Esophagus squamous epithelium (tissue), 4 donors: ENCODE measurements at regions not wholly inside any gene's neighbourhood (a gene's known extent, or its start where the extent isn't known, plus 50 kb on each side); places are given as distances from the start of the nearest gene placed in this dataset.

Experiments
- CTCF ChIP-seq, 6 experiments: fragments of 450-650 bp in 4 of 6; fragments of 200-600 bp in 2 of 6; sonication (generic) in 2 of 6; IDR thresholded peaks; one replicate each; pipeline ENCODE4 v1.5.1; 2016 to 2019; ENCODE audit warnings: antibody characterized with exemption in 6 of 6, mild to moderate bottlenecking in 4 of 6, moderate library complexity in 4 of 6
- POLR2A ChIP-seq, 4 donors: fragments of 450-650 bp; IDR thresholded peaks; one replicate each; pipeline ENCODE4 v1.6.1; 2017; ENCODE audit warnings: antibody characterized with exemption in 4 of 4, mild to moderate bottlenecking in 4 of 4, moderate library complexity in 3 of 4

GRCh38 chr2:120984452-120985173, 248.9 kb downstream of the GLI2 start:
- TF ChIP-seq CTCF (IDR thresholded peaks at IDR 0.05) (no peak), POLR2A (IDR thresholded peaks at IDR 0.05) (no peak)
